ENCODE measurements at regions not wholly inside any gene's neighbourhood (a gene's known extent, or its start where the extent isn't known, plus 50 kb on each side); places are given as distances from the start of the nearest gene placed in this dataset.
A peak's percentile ranks its signal among the peaks of the same experiment; 100 is the strongest.

- no peak for TF ChIP-seq CTCF (conservative IDR thresholded peaks at IDR 0.05)
- Mint-ChIP-seq H3K27ac (peak overlapping the region; percentile 93), H3K4me1 (peaks cover 30% of the 10 kb centered on the region), H3K27me3 (ENCODE audit: insufficient read depth) (no peaks in the 10 kb centered on the region), H3K4me3 (no peak overlapping the region), H3K36me3 (ENCODE audit: low read depth) (no peaks in the 10 kb centered on the region), H3K9me3 (peaks cover 3% of the 10 kb centered on the region)
- Histone ChIP-seq H3K4me3 (ENCODE audit: low read length) (no peak overlapping the region), H3K9ac (ENCODE audit: extremely low read depth, low read length, poor library complexity, severe bottlenecking) (no peak overlapping the region), H3K27me3 (ENCODE audit: control insufficient read depth, insufficient read depth, low read length, poor library complexity, severe bottlenecking) (no peaks in the 10 kb centered on the region), H3K27ac (ENCODE audit: low read depth, low read length) (peak overlapping the region; percentile 76), H3K9me3 (ENCODE audit: control insufficient read depth, low read length) (peaks cover 12% of the 10 kb centered on the region), H3K36me3 (ENCODE audit: control insufficient read depth, insufficient read depth, low read length) (no peaks in the 10 kb centered on the region), H3K4me1 (ENCODE audit: control insufficient read depth, insufficient read depth, low read length) (peaks cover 5% of the 10 kb centered on the region)
- WGBS, 2 experiments (ENCODE audit: insufficient coverage in 1 of 2, insufficient read length in 1 of 2), result 100% methylated on average over 1 of the region's 1 CpG; no CpG with 5 or more reads in 1 of the 2 experiments
- DNase-seq, result no peak
Observed at GRCh38 chr2:79394485-79394859, 118.4 kb upstream of the CTNNA2 start.

- H3K9me3 Mint-ChIP-seq, result no peaks in the 10 kb centered on the region
- Histone ChIP-seq H3K9ac (ENCODE audit: extremely low read depth, low read length, poor library complexity, severe bottlenecking) (no peak overlapping the region), H3K36me3 (ENCODE audit: control insufficient read depth, insufficient read depth, low read length) (no peaks in the 10 kb centered on the region), H3K4me3 (ENCODE audit: low read length) (no peak overlapping the region), H3K9me3 (ENCODE audit: control insufficient read depth, low read length) (peaks cover 7% of the 10 kb centered on the region), H3K27me3 (ENCODE audit: control insufficient read depth, insufficient read depth, low read length, poor library complexity, severe bottlenecking) (no peaks in the 10 kb centered on the region), H3K27ac (ENCODE audit: low read depth, low read length) (peak overlapping the region; percentile 76), H3K4me1 (ENCODE audit: control insufficient read depth, insufficient read depth, low read length) (peaks cover 5% of the 10 kb centered on the region)
- H3K4me1 Mint-ChIP-seq, result peaks cover 30% of the 10 kb centered on the region
- H3K36me3 Mint-ChIP-seq (ENCODE audit: low read depth), result no peaks in the 10 kb centered on the region
- 49 to 83% methylated on average over 5 to 8 of the region's 9 CpGs for WGBS, 2 experiments (ENCODE audit: insufficient coverage in 1 of 2, insufficient read length in 1 of 2)
- H3K27ac Mint-ChIP-seq, result peak overlapping the region; percentile 93
- peak; percentile 31 for TF ChIP-seq CTCF (conservative IDR thresholded peaks at IDR 0.05)
- H3K27me3 Mint-ChIP-seq (ENCODE audit: insufficient read depth), result no peaks in the 10 kb centered on the region
- DNase-seq, result peak; percentile 86
- no peak overlapping the region for H3K4me3 Mint-ChIP-seq
Observed at GRCh38 chr2:79393806-79394484, 118.9 kb upstream of the CTNNA2 start.

GRCh38 chr2:79393107-79393685 lies 119.7 kb upstream of the CTNNA2 start:
- WGBS, 2 experiments (ENCODE audit: insufficient coverage in 1 of 2, insufficient read length in 1 of 2), result 91 to 97% methylated on average over 3 to 5 of the region's 5 CpGs
- peak overlapping the region; percentile 93 for H3K27ac Mint-ChIP-seq
- no peak overlapping the region for H3K9ac ChIP-seq (ENCODE audit: extremely low read depth, low read length, poor library complexity, severe bottlenecking)
- no peaks in the 10 kb centered on the region for H3K36me3 Mint-ChIP-seq (ENCODE audit: low read depth)
- no peak overlapping the region for H3K4me3 Mint-ChIP-seq
- H3K36me3 ChIP-seq (ENCODE audit: control insufficient read depth, insufficient read depth, low read length), result no peaks in the 10 kb centered on the region
- H3K9me3 ChIP-seq (ENCODE audit: control insufficient read depth, low read length), result no peaks in the 10 kb centered on the region
- H3K27ac ChIP-seq (ENCODE audit: low read depth, low read length), result peak overlapping the region; percentile 76
- no peaks in the 10 kb centered on the region for H3K27me3 Mint-ChIP-seq (ENCODE audit: insufficient read depth)
- no peaks in the 10 kb centered on the region for H3K9me3 Mint-ChIP-seq
- peaks cover 27% of the 10 kb centered on the region for H3K4me1 Mint-ChIP-seq
- peaks cover 5% of the 10 kb centered on the region for H3K4me1 ChIP-seq (ENCODE audit: control insufficient read depth, insufficient read depth, low read length)
- DNase-seq, result no peak
- TF ChIP-seq CTCF (conservative IDR thresholded peaks at IDR 0.05), result no peak
- no peak overlapping the region for H3K4me3 ChIP-seq (ENCODE audit: low read length)
- no peaks in the 10 kb centered on the region for H3K27me3 ChIP-seq (ENCODE audit: control insufficient read depth, insufficient read depth, low read length, poor library complexity, severe bottlenecking)
